ENCODE measurements at regions not wholly inside any gene's neighbourhood (a gene's known extent, or its start where the extent isn't known, plus 50 kb on each side); places are given as distances from the start of the nearest gene placed in this dataset.

GRCh38 chr13:95451656-95452055, 100.9 kb upstream of the CLDN10 start:
- TF ChIP-seq POLR2AphosphoS5 (IDR thresholded peaks at IDR 0.05; ENCODE audit: borderline replicate concordance, low read depth, low read length): no peak
- no peak for TF ChIP-seq EZH2 (IDR thresholded peaks at IDR 0.05)
- TF ChIP-seq FOXP2 (optimal IDR thresholded peaks at IDR 0.05; ENCODE audit: control extremely low read depth, extremely low read length, insufficient read depth): no peak

Measured in SK-N-MC (cell line).